ENCODE measurements at regions not wholly inside any gene's neighbourhood (a gene's known extent, or its start where the extent isn't known, plus 50 kb on each side); places are given as distances from the start of the nearest gene placed in this dataset.
"Not testable (repeated sequence)": the region's sequence is repeated elsewhere in the genome, so short reads cannot be mapped to it uniquely, and the experiment has no call there.

DNA sequence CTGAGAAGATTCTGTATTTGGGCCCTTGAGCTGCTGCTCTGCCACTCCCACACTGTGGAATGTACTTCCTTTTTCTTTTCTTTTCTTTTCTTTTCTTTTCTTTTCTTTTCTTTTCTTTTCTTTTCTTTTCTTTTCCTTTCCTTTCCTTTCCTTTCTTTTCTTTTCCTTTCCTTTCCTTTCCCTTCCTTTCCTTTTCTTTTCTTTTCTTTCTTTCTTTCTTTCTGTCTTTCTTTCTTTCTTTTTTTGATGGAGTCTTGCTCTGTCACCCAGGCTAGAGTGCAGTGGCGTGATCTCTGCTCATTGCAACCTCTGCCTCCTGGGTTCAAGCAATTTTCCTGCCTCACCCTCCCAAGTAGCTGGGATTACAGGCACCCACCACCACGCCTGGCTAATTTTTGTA lies 89.8 kb downstream of the DNAAF6 start:
- not testable (repeated sequence) for H3K27ac Mint-ChIP-seq (ENCODE audit: low read depth); DNase-seq (ENCODE audit: low spot score in 2 of 2); H3K36me3 Mint-ChIP-seq (ENCODE audit: insufficient read depth); H3K4me3 Mint-ChIP-seq; H3K9me3 Mint-ChIP-seq; H3K4me1 Mint-ChIP-seq; ATAC-seq (replicated peaks; ENCODE audit: extremely low read depth, poor library complexity, severe bottlenecking)
- peaks cover 29% of the 10 kb centered on the region for H3K27me3 Mint-ChIP-seq

DNA sequence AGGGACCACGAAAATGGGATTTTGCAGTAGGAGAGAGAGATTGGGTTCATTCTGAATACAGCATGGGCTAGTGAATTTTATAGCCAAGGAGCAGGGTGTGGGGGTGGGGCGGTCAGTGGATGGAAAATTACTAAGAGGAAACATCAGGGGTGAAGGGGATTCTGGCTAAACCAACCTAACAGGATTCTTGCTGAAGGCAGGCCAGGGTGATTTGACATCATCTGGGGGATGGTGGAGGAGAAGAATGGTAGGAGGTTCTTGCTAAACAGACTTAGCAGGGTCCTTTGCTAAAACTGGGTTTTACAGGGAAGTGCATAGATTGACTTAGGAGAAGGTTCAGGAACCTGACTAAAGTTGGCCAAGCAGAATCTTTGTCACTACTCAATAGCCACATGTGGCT lies 91.9 kb downstream of the DNAAF6 start:
- Mint-ChIP-seq H3K4me1 (no peaks in the 10 kb centered on the region), H3K9me3 (no peaks in the 10 kb centered on the region), H3K36me3 (ENCODE audit: insufficient read depth) (no peaks in the 10 kb centered on the region), H3K4me3 (no peak overlapping the region), H3K27me3 (peaks cover 30% of the 10 kb centered on the region), H3K27ac (ENCODE audit: low read depth) (no peak overlapping the region)
- ATAC-seq (replicated peaks; ENCODE audit: extremely low read depth, poor library complexity, severe bottlenecking) (no peak), DNase-seq (ENCODE audit: low spot score in 2 of 2) (no peak)

DNA sequence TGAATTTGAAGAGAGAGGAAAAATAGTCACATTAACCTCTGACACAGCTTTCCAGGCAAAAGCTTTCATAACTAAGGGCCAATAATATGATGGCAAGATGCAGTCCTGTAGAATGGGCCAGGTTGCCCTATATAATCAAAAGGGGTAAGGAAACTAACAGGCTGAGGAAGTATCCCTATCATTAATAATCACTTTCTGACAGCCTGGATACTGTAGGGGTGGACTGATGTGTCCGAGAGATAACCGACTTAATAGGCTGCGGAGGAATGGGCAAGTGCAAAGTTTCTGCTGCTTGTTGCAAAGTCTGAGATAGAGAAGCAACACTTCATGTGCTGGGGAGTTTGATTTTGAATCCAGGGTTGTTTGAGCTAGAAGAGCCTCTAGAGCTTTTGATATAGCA lies 94.8 kb downstream of the DNAAF6 start:
- no peak overlapping the region for H3K27ac Mint-ChIP-seq (ENCODE audit: low read depth)
- no peaks in the 10 kb centered on the region for H3K36me3 Mint-ChIP-seq (ENCODE audit: insufficient read depth)
- peaks cover 53% of the 10 kb centered on the region for H3K27me3 Mint-ChIP-seq
- DNase-seq (ENCODE audit: low spot score in 2 of 2) (no peak), ATAC-seq (replicated peaks; ENCODE audit: extremely low read depth, poor library complexity, severe bottlenecking) (no peak)
- H3K9me3 Mint-ChIP-seq, result peaks cover 6% of the 10 kb centered on the region
- H3K4me1 Mint-ChIP-seq, result no peaks in the 10 kb centered on the region
- H3K4me3 Mint-ChIP-seq, result no peak overlapping the region

DNA sequence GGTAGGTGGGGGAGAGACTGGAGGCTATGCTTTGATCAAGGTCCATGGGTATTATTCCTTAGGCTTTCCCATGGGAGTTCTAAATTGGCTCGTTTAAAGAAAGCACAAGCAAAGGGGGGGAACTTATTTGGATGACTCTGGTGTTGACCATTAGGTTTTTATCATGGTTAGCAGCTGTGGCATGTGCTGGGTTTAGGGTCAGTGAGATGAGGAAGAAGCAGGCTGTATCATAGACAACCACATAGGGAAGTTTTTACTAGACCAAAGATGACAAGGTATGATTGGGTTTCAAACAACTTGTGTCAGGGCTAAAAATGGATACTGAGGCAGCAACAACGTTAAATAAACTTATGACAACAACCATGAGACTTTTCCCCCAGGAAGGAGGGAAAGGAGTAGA lies 97.7 kb downstream of the DNAAF6 start:
- DNase-seq (ENCODE audit: low spot score in 2 of 2) (no peak), ATAC-seq (replicated peaks; ENCODE audit: extremely low read depth, poor library complexity, severe bottlenecking) (no peak)
- Mint-ChIP-seq H3K4me1 (no peaks in the 10 kb centered on the region), H3K9me3 (peaks cover 6% of the 10 kb centered on the region), H3K36me3 (ENCODE audit: insufficient read depth) (no peaks in the 10 kb centered on the region), H3K4me3 (no peak overlapping the region), H3K27me3 (peaks cover 32% of the 10 kb centered on the region), H3K27ac (ENCODE audit: low read depth) (no peak overlapping the region)

DNA sequence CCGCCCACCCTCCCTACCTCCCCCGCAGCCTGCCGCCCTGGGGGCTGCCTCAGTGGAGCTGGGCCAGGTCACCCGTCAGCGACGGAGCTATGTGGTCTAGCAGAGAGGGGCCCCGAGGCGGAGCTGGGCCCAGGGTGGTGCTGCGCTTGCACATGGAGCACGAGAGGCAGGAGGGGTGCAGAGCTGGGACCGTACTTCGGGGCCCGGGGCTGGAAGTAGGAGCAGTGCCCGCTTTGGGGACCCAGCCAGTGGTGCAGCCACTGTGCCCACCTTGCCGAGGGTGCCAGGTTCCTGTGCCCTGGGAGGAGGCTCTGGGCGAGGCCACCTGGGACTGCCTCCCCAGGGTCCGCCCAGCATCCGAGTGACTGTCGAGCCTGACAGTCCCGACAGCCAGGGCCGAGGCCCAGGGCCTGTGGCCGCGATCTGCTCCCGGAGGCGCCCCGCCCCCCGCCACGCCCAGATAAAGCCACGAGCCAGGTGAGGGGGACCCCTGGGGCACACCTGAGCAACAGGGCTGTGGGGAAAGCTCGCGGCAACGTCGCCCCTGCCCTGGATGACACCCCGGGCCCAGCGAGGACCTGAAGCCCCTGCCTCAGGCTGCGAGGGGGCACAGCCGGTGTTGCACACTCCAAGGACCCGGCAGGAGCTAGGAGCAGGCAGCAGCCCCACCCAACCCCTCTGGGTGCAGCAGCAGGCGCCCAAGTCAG lies 117.5 kb downstream of the DNAAF6 start:
- DNase-seq (ENCODE audit: low spot score in 2 of 2), result no peak
- Mint-ChIP-seq H3K27ac (ENCODE audit: low read depth) (no peak overlapping the region), H3K36me3 (ENCODE audit: insufficient read depth) (peaks cover 2% of the 10 kb centered on the region), H3K4me1 (no peaks in the 10 kb centered on the region), H3K9me3 (no peaks in the 10 kb centered on the region), H3K27me3 (peaks cover 11% of the 10 kb centered on the region), H3K4me3 (no peak overlapping the region)
- ATAC-seq (replicated peaks; ENCODE audit: extremely low read depth, poor library complexity, severe bottlenecking), result no peak

DNA sequence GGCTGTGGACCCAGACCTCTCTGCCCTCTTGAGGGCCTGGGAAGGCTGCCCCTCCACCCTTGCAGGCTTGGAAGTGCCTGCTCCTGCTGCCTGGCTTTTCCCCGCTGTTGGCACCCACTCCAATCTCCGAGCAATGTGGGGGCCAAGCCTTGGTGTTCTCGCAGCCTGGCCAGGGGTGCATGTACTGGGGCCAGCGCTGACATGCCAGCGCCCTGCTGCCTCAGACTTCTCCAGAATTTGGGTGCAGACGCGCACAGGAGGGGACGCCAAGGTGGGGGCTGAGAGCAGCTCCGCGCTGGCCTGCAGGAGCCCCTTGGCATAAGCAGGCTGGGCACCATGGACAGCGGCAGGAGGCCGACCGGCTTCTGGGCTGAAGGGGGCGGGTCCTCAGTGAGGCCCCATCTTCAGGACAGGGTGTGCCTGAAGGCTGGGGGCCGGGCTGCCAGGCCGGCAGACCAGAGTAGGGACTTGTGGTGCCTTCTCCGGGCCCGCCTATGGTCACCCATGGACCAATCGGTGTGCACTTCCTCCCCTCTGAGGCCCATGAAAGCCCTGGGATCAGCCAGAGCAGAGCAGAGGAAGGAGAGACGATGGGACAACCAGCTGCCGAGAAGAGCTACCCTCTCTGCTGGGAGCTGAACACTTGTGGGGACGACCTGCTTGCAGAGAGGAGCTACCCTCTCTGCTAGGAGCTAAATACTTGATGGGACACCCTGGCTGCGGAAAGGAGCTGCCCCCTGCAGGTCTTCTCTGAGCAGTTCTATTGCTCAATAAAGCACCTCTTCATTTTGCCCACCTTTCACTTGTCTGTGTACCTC lies 118.3 kb downstream of the DNAAF6 start:
- Mint-ChIP-seq H3K27me3 (peaks cover 11% of the 10 kb centered on the region), H3K27ac (ENCODE audit: low read depth) (no peak overlapping the region), H3K36me3 (ENCODE audit: insufficient read depth) (no peaks in the 10 kb centered on the region), H3K9me3 (no peaks in the 10 kb centered on the region), H3K4me3 (no peak overlapping the region), H3K4me1 (no peaks in the 10 kb centered on the region)
- no peak for DNase-seq (ENCODE audit: low spot score in 2 of 2)
- ATAC-seq (replicated peaks; ENCODE audit: extremely low read depth, poor library complexity, severe bottlenecking), result no peak

DNA sequence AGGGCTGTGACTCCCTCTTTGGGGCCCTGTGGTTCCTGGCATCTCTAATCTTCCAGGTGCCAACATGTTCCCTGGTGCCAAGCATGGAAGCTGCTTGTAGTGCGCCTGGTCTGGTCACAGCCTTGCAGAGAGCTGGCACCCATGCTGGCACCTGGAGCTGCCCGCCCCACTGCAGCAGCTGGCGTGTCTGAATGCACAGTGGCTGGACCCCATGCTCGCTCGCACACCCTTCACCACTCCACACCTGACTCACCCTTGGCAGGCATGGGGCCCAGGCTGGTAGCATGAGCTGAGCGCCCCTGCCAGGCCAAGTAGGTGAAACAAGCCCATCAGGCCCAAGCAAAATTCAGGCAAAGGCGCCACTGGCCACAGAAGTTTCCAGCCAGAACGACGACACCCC lies 119.1 kb downstream of the DNAAF6 start:
- Mint-ChIP-seq H3K9me3 (no peaks in the 10 kb centered on the region), H3K4me1 (no peaks in the 10 kb centered on the region), H3K36me3 (ENCODE audit: insufficient read depth) (no peaks in the 10 kb centered on the region), H3K27ac (ENCODE audit: low read depth) (no peak overlapping the region), H3K27me3 (peaks cover 4% of the 10 kb centered on the region), H3K4me3 (no peak overlapping the region)
- DNase-seq (ENCODE audit: low spot score in 2 of 2) (no peak), ATAC-seq (replicated peaks; ENCODE audit: extremely low read depth, poor library complexity, severe bottlenecking) (no peak)

DNA sequence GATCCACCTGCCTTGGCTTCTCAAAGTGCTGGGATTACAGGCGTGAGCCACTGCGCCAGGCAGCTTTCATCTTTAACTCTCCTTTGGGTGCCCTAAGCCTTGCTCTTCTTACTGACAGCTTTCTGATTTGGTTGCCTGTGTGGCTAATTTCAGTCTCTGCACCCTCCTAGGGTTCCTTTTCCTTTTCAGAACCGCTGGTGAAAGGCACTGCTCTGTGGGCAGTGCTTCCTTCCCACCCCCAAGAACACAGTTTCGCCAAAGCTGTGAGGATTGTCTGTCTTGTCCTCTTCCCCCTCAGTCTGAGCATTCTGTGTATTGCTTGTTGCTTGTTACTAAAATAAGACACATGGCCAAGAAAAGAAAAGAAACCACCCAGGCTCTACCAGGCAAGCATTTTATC lies 101.4 kb upstream of the FRMPD3 start:
- Mint-ChIP-seq H3K4me1 (no peaks in the 10 kb centered on the region), H3K27ac (ENCODE audit: low read depth) (no peak overlapping the region), H3K27me3 (peaks cover 41% of the 10 kb centered on the region), H3K36me3 (ENCODE audit: insufficient read depth) (no peaks in the 10 kb centered on the region), H3K9me3 (no peaks in the 10 kb centered on the region), H3K4me3 (no peak overlapping the region)
- DNase-seq (ENCODE audit: low spot score in 2 of 2), result no peak
- ATAC-seq (replicated peaks; ENCODE audit: extremely low read depth, poor library complexity, severe bottlenecking), result no peak

DNA sequence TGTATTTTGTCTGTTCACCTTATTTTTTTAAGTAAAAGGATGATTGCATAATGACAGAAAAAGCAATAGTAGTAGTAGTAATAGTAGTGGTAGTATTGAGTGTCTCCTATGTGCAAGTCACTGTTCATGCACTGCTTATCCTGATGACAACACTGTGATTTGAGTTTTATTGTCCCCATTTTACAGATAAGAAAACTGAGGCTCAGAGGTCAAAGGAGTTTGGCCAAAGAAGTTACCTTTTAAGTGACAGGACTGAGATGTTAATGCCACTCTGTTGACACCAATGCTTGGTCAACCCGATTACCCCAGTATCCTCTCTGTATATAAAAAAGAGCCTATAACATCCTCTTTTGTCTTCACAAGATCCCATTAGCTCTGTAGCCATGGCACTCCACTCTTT lies 100.5 kb upstream of the FRMPD3 start:
- Mint-ChIP-seq H3K4me1 (no peaks in the 10 kb centered on the region), H3K27me3 (peaks cover 37% of the 10 kb centered on the region), H3K36me3 (ENCODE audit: insufficient read depth) (no peaks in the 10 kb centered on the region), H3K9me3 (no peaks in the 10 kb centered on the region), H3K4me3 (no peak overlapping the region), H3K27ac (ENCODE audit: low read depth) (no peak overlapping the region)
- DNase-seq (ENCODE audit: low spot score in 2 of 2), result no peak
- no peak for ATAC-seq (replicated peaks; ENCODE audit: extremely low read depth, poor library complexity, severe bottlenecking)

DNA sequence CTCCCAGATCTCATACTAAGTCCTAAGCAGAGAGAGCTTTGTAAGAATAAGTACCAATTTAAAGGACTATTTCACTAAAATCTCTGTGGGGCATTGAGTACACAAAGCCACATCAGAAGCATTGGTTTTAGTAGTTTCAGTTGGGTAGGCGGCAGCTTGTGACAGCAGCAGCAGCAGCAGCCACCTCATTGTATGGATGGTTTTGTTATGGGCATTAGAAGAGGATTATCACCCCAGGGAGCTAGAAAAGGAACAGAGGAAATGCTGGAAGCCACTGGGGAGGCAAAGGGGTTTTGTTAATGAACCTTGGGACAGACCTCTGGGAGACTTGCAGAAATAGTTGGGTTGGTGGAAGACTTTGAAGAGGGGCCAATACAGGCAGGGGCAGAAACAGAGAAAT lies 93.9 kb upstream of the FRMPD3 start:
- peaks cover 41% of the 10 kb centered on the region for H3K27me3 Mint-ChIP-seq

DNA sequence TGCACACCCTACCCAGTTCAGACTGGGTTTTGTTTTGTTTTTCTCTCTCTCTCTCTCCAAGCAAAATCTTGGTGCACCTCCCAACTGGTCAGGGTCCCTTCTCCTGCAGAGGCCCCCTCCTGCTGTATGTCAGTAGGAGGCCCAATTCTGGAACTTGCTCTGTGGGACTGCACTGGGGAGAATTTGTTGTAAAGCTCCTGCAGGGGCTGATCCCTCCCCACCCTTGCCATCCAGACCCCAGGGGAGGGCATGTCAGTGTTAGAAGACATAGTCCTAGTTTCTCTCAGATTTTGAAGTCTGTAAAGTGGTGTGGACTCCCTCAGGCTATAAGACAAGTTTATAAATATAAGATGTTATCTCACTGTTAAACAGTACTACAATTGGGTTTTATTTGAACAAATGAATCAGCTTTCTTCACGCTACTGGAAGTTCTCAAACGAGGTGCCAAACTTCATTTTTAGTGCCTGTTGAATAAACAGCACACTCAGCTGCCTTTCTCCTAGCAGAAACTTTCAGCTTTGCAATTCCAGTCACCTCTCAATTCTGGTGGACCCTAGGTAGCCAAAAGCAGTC lies 88.6 kb upstream of the FRMPD3 start:
- H3K4me3 Mint-ChIP-seq, result no peak overlapping the region
- H3K27ac Mint-ChIP-seq (ENCODE audit: low read depth), result no peak overlapping the region
- H3K27me3 Mint-ChIP-seq, result peaks cover 43% of the 10 kb centered on the region
- no peaks in the 10 kb centered on the region for H3K9me3 Mint-ChIP-seq
- no peaks in the 10 kb centered on the region for H3K4me1 Mint-ChIP-seq
- H3K36me3 Mint-ChIP-seq (ENCODE audit: insufficient read depth), result no peaks in the 10 kb centered on the region
- DNase-seq (ENCODE audit: low spot score in 2 of 2) (no peak), ATAC-seq (replicated peaks; ENCODE audit: extremely low read depth, poor library complexity, severe bottlenecking) (no peak)

More for the DNA sequence above, 93.9 kb upstream of the FRMPD3 start:
- H3K27ac Mint-ChIP-seq (ENCODE audit: low read depth), result no peak overlapping the region
- no peaks in the 10 kb centered on the region for H3K9me3 Mint-ChIP-seq
- no peak for DNase-seq (ENCODE audit: low spot score in 2 of 2)
- no peaks in the 10 kb centered on the region for H3K36me3 Mint-ChIP-seq (ENCODE audit: insufficient read depth)
- no peaks in the 10 kb centered on the region for H3K4me1 Mint-ChIP-seq
- H3K4me3 Mint-ChIP-seq, result no peak overlapping the region
- ATAC-seq (replicated peaks; ENCODE audit: extremely low read depth, poor library complexity, severe bottlenecking), result no peak

DNA sequence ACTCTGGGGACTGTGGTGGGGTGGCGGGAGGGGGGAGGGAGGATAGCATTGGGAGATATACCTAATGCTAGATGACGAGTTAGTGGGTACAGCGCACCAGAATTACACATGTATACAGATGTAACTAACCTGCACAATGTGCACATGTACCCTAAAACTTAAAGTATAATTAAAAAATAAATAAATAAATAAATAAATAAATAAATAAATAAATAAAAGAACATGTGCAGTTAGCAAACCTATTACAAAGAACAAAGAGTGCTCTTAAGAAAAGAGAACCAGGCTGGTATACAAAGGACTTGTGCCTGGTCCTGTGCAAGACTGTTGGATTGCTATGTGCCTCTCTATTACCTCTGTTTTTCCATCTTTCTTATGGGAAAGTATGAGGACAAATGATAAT lies 79.3 kb upstream of the FRMPD3 start:
- H3K4me3 Mint-ChIP-seq; H3K36me3 Mint-ChIP-seq (ENCODE audit: insufficient read depth); H3K9me3 Mint-ChIP-seq; ATAC-seq (replicated peaks; ENCODE audit: extremely low read depth, poor library complexity, severe bottlenecking); H3K27ac Mint-ChIP-seq (ENCODE audit: low read depth); H3K27me3 Mint-ChIP-seq; H3K4me1 Mint-ChIP-seq; DNase-seq (ENCODE audit: low spot score in 2 of 2): not testable (repeated sequence)

DNA sequence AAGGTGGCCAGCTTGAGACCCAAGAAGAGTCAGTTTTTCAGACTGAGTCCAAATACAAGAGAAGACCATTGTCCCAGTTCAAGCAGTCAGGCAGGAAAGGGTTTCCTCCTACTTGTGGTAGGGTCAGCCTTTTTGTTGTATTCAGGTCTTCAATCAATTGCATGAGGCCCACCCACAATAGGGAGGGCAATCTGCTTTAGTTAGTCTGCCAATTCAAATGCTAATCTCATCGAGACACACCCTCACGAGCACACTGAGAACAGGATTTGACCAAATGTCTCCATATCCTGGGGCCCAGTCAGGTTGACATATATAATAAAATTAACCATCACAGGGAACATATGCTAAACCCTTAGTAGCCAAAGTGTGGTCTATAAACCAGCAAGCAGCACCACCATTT lies 75.3 kb upstream of the FRMPD3 start:
- ATAC-seq (replicated peaks; ENCODE audit: extremely low read depth, poor library complexity, severe bottlenecking) (no peak), DNase-seq (ENCODE audit: low spot score in 2 of 2) (no peak)
- Mint-ChIP-seq H3K4me1 (no peaks in the 10 kb centered on the region), H3K27me3 (peaks cover 7% of the 10 kb centered on the region), H3K27ac (ENCODE audit: low read depth) (no peak overlapping the region), H3K4me3 (no peak overlapping the region), H3K9me3 (no peaks in the 10 kb centered on the region), H3K36me3 (ENCODE audit: insufficient read depth) (no peaks in the 10 kb centered on the region)
